H1 (cell line): ENCODE measurements at regions not wholly inside any gene's neighbourhood (a gene's known extent, or its start where the extent isn't known, plus 50 kb on each side); places are given as distances from the start of the nearest gene placed in this dataset.

Experiments
- CHD7 ChIP-seq: fragments of 300-600 bp; sonication (generic); IDR thresholded peaks from 2 replicates; pipeline ENCODE4 v1.7.1; 2012; ENCODE audit warnings: low read length, moderate library complexity, mild to moderate bottlenecking, inconsistent platforms; ENCODE audit not compliant: insufficient replicate concordance
- POLR2A ChIP-seq, 2 experiments: IDR thresholded peaks; 1 replicate in 1 of 2; 2 replicates in 1 of 2; pipeline ENCODE4 v1.6.1; 2011; ENCODE audit warnings: low read depth in 2 of 2, low read length in 2 of 2, mild to moderate bottlenecking in 2 of 2; ENCODE audit errors: control extremely low read depth in 1 of 2
- SIN3A ChIP-seq, 2 experiments: IDR thresholded peaks in 1 of 2; conservative IDR thresholded peaks in 1 of 2; 2 replicates each; pipeline ENCODE4 v1.6.1; 2011 to 2012; ENCODE audit warnings: low read length in 2 of 2, improper control_type of control experiment in 1 of 2, low read depth in 1 of 2, mild to moderate bottlenecking in 1 of 2
- SIRT6 ChIP-seq: IDR thresholded peaks from one replicate; pipeline ENCODE4 v1.7.1; 2012; ENCODE audit warnings: low read length, inconsistent platforms
- YY1 ChIP-seq: IDR thresholded peaks from 2 replicates; pipeline ENCODE4 v1.6.1; 2011; ENCODE audit warnings: low read depth, mild to moderate bottlenecking, low read length

GRCh38 chr2:67877301-67877700, 185.5 kb downstream of the C1D start (continued):
- TF ChIP-seq CHD7 (no peak), YY1 (no peak), SIRT6 (no peak), SIN3A (conservative IDR thresholded peaks at IDR 0.05 in 1 of 2, IDR thresholded peaks at IDR 0.05 in 1 of 2; ENCODE audit: low read depth in 1 of 2, low read length in 2 of 2) (no peak), POLR2A (IDR thresholded peaks at IDR 0.05; ENCODE audit: control extremely low read depth in 1 of 2, low read depth in 2 of 2, low read length in 2 of 2) (no peak)
